SU-DHL-6 (cell line): ENCODE measurements at regions not wholly inside any gene's neighbourhood (a gene's known extent, or its start where the extent isn't known, plus 50 kb on each side); places are given as distances from the start of the nearest gene placed in this dataset.

Experiments used
- CTCF ChIP-seq: fragments of 200-600 bp; sonication (generic); IDR thresholded peaks from one replicate; pipeline ENCODE4 v1.5.1; 2017; ENCODE audit warnings: antibody characterized with exemption, mild to moderate bottlenecking, low read length, moderate library complexity; ENCODE audit not compliant: insufficient read depth, poor library complexity, severe bottlenecking
- EZH2phosphoT487 ChIP-seq: fragments of 200-600 bp; sonication (generic), shearing (Covaris generic); conservative IDR thresholded peaks from 2 replicates; pipeline ENCODE4 v1.6.1; 2018; ENCODE audit warnings: mild to moderate bottlenecking, antibody characterized with exemption, low read length, moderate library complexity, mixed read lengths

GRCh38 chr1:190957565-190957964, 479.9 kb upstream of the BRINP3 start:
- TF ChIP-seq CTCF (peak; percentile 16), EZH2phosphoT487 (no peak)
